Mammary epithelial cell (primary cell): ENCODE measurements at regions not wholly inside any gene's neighbourhood (a gene's known extent, or its start where the extent isn't known, plus 50 kb on each side); places are given as distances from the start of the nearest gene placed in this dataset.

Experiments used
- EZH2 ChIP-seq: IDR thresholded peaks from 2 replicates; pipeline ENCODE4 v1.6.1; 2012; ENCODE audit warnings: low read length, inconsistent platforms, borderline replicate concordance
- TF ChIP-seq, protein P1 (sequence below), 2 donors: IDR thresholded peaks in 1 of 2; conservative IDR thresholded peaks in 1 of 2; 2 replicates each; pipeline ENCODE4 v1.5.1; 2011 to 2012; ENCODE audit warnings: inconsistent platforms in 2 of 2, low read length in 2 of 2, mild to moderate bottlenecking in 2 of 2, control low read depth in 1 of 2, low read depth in 1 of 2; ENCODE audit not compliant: insufficient read depth in 1 of 2; ENCODE audit errors: extremely low read depth in 1 of 2

- TF ChIP-seq, protein P1, sequence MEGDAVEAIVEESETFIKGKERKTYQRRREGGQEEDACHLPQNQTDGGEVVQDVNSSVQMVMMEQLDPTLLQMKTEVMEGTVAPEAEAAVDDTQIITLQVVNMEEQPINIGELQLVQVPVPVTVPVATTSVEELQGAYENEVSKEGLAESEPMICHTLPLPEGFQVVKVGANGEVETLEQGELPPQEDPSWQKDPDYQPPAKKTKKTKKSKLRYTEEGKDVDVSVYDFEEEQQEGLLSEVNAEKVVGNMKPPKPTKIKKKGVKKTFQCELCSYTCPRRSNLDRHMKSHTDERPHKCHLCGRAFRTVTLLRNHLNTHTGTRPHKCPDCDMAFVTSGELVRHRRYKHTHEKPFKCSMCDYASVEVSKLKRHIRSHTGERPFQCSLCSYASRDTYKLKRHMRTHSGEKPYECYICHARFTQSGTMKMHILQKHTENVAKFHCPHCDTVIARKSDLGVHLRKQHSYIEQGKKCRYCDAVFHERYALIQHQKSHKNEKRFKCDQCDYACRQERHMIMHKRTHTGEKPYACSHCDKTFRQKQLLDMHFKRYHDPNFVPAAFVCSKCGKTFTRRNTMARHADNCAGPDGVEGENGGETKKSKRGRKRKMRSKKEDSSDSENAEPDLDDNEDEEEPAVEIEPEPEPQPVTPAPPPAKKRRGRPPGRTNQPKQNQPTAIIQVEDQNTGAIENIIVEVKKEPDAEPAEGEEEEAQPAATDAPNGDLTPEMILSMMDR (conservative IDR thresholded peaks at IDR 0.05 in 1 of 2, IDR thresholded peaks at IDR 0.05 in 1 of 2; ENCODE audit: extremely low read depth in 1 of 2, insufficient read depth in 1 of 2, low read depth in 1 of 2, low read length in 2 of 2), result no peak
- TF ChIP-seq EZH2, result no peak
Measured at GRCh38 chr10:47101196-47101595, 190.0 kb downstream of the PTPN20 start.
